GM23338 (cell line): ENCODE measurements at regions not wholly inside any gene's neighbourhood (a gene's known extent, or its start where the extent isn't known, plus 50 kb on each side); places are given as distances from the start of the nearest gene placed in this dataset.

Experiments used
- JUNB ChIP-seq: IDR thresholded peaks from one replicate; pipeline ENCODE4 v1.6.1; 2016; ENCODE audit warnings: antibody characterized with exemption; ENCODE audit not compliant: unreplicated experiment
- REST ChIP-seq: IDR thresholded peaks from one replicate; pipeline ENCODE4 v1.6.1; 2018; ENCODE audit warnings: antibody characterized with exemption; ENCODE audit not compliant: unreplicated experiment
- STAT1 ChIP-seq: IDR thresholded peaks from one replicate; pipeline ENCODE4 v1.6.1; 2016; ENCODE audit warnings: antibody characterized with exemption; ENCODE audit not compliant: unreplicated experiment
- ZNF114 ChIP-seq: fragments of 250-450 bp; sonication (Bioruptor Pico); IDR thresholded peaks from 2 replicates; pipeline ENCODE4 v1.5.0; 2020; ENCODE audit warnings: mild to moderate bottlenecking, moderate library complexity
- ZNF331 ChIP-seq: fragments of 250-450 bp; sonication (Bioruptor Pico); IDR thresholded peaks from 2 replicates; pipeline ENCODE4 v1.5.0; 2020; ENCODE audit warnings: low read depth, mild to moderate bottlenecking, moderate library complexity
- TF ChIP-seq, protein P1 (sequence below): fragments of 250-450 bp; sonication (Bioruptor Pico); IDR thresholded peaks from 2 replicates; pipeline ENCODE4 v1.5.0; 2020; ENCODE audit warnings: mild to moderate bottlenecking, moderate library complexity
- TF ChIP-seq, protein P2 (sequence below), 2 experiments: fragments of 200-600 bp in 1 of 2; sonication (generic) in 1 of 2; conservative IDR thresholded peaks; 2 replicates each; pipeline versions ENCODE4 v1.5.1 to v1.6.1; 2016 to 2017; ENCODE audit warnings: antibody characterized with exemption in 2 of 2, low read depth in 2 of 2, mild to moderate bottlenecking in 2 of 2, moderate library complexity in 1 of 2

DNA sequence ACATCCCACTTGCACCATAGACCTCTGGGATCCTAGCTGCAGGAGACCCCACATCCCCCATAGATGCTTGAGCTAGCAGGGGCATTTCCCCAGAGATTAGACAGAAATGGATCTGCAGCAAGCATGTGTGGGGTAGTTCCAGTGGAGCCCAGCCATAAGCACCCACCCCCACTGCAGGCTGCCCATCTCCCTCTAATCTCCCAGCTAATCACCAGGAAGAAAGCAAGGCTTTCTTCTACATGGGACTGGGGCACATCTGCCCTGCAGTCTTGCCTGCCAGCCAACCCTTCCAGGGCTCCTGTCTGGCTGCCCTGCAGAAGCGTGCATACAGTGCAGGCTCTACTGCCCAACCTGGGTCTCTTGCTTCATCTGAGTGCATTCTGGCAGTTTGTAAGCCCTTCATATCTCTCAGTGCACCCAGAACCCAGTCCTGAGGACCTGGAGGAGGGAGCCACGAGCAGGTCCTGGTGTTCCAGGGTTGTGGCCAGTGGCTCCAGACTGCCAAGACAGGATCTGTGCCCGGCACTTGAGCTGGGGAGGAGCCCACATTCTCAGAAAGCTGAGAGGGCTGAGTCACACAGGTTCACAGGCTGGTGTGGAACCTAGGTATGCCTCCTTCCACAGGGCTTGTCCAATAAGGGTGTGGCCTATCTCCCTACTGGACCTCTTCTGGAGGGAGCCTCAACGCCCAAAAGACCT, 49.9 kb upstream of the IGSF11 start (continued):
- TF ChIP-seq, protein P1, sequence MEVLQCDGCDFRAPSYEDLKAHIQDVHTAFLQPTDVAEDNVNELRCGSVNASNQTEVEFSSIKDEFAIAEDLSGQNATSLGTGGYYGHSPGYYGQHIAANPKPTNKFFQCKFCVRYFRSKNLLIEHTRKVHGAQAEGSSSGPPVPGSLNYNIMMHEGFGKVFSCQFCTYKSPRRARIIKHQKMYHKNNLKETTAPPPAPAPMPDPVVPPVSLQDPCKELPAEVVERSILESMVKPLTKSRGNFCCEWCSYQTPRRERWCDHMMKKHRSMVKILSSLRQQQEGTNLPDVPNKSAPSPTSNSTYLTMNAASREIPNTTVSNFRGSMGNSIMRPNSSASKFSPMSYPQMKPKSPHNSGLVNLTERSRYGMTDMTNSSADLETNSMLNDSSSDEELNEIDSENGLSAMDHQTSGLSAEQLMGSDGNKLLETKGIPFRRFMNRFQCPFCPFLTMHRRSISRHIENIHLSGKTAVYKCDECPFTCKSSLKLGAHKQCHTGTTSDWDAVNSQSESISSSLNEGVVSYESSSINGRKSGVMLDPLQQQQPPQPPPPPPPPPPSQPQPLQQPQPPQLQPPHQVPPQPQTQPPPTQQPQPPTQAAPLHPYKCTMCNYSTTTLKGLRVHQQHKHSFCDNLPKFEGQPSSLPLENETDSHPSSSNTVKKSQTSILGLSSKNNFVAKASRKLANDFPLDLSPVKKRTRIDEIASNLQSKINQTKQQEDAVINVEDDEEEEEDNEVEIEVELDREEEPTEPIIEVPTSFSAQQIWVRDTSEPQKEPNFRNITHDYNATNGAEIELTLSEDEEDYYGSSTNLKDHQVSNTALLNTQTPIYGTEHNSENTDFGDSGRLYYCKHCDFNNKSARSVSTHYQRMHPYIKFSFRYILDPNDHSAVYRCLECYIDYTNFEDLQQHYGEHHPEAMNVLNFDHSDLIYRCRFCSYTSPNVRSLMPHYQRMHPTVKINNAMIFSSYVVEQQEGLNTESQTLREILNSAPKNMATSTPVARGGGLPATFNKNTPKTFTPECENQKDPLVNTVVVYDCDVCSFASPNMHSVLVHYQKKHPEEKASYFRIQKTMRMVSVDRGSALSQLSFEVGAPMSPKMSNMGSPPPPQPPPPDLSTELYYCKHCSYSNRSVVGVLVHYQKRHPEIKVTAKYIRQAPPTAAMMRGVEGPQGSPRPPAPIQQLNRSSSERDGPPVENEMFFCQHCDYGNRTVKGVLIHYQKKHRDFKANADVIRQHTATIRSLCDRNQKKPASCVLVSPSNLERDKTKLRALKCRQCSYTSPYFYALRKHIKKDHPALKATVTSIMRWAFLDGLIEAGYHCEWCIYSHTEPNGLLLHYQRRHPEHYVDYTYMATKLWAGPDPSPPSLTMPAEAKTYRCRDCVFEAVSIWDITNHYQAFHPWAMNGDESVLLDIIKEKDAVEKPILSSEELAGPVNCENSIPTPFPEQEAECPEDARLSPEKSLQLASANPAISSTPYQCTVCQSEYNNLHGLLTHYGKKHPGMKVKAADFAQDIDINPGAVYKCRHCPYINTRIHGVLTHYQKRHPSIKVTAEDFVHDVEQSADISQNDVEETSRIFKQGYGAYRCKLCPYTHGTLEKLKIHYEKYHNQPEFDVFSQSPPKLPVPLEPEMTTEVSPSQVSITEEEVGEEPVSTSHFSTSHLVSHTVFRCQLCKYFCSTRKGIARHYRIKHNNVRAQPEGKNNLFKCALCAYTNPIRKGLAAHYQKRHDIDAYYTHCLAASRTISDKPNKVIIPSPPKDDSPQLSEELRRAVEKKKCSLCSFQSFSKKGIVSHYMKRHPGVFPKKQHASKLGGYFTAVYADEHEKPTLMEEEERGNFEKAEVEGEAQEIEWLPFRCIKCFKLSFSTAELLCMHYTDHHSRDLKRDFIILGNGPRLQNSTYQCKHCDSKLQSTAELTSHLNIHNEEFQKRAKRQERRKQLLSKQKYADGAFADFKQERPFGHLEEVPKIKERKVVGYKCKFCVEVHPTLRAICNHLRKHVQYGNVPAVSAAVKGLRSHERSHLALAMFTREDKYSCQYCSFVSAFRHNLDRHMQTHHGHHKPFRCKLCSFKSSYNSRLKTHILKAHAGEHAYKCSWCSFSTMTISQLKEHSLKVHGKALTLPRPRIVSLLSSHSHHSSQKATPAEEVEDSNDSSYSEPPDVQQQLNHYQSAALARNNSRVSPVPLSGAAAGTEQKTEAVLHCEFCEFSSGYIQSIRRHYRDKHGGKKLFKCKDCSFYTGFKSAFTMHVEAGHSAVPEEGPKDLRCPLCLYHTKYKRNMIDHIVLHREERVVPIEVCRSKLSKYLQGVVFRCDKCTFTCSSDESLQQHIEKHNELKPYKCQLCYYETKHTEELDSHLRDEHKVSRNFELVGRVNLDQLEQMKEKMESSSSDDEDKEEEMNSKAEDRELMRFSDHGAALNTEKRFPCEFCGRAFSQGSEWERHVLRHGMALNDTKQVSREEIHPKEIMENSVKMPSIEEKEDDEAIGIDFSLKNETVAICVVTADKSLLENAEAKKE (CRISPR knock-in tag), result no peak
- TF ChIP-seq STAT1 (no peak), ZNF114 (CRISPR knock-in tag) (no peak), JUNB (no peak), ZNF331 (CRISPR knock-in tag) (no peak), REST (no peak)
- TF ChIP-seq, protein P2, sequence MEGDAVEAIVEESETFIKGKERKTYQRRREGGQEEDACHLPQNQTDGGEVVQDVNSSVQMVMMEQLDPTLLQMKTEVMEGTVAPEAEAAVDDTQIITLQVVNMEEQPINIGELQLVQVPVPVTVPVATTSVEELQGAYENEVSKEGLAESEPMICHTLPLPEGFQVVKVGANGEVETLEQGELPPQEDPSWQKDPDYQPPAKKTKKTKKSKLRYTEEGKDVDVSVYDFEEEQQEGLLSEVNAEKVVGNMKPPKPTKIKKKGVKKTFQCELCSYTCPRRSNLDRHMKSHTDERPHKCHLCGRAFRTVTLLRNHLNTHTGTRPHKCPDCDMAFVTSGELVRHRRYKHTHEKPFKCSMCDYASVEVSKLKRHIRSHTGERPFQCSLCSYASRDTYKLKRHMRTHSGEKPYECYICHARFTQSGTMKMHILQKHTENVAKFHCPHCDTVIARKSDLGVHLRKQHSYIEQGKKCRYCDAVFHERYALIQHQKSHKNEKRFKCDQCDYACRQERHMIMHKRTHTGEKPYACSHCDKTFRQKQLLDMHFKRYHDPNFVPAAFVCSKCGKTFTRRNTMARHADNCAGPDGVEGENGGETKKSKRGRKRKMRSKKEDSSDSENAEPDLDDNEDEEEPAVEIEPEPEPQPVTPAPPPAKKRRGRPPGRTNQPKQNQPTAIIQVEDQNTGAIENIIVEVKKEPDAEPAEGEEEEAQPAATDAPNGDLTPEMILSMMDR (conservative IDR thresholded peaks at IDR 0.05; ENCODE audit: low read depth in 2 of 2), result no peak
